ENCODE measurements at regions not wholly inside any gene's neighbourhood (a gene's known extent, or its start where the extent isn't known, plus 50 kb on each side); places are given as distances from the start of the nearest gene placed in this dataset.

DNA sequence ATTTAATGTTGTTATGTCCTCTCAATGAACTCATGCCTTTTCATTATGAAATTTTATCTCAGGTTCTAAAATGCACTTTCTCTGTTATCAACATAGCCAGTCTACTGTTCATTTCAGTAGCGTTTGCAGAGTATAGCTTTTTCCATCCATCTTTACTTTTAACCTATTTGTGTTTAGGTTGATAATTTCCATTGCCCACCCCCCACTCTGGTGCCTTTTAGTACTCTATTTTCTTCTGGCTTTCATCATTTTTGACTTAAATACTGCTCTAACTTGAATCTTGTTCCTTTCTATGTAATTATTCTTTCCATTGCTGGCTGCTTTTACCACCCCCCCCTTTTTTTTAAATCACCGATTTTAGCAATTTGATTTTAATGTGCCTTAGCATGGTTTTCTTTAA is 585.0 kb upstream of the LRATD1 start:
- TF ChIP-seq ZNF274 (IDR thresholded peaks at IDR 0.05; ENCODE audit: low read depth, low read length) (no peak), YY1 (IDR thresholded peaks at IDR 0.05; ENCODE audit: insufficient read depth, insufficient read length) (no peak)

Measured in NT2/D1 (cell line).